ENCODE measurements at regions not wholly inside any gene's neighbourhood (a gene's known extent, or its start where the extent isn't known, plus 50 kb on each side); places are given as distances from the start of the nearest gene placed in this dataset.

GRCh38 chr9:108674766-108675530 lies 180.8 kb downstream of the ACTL7B start:
- DNase-seq, result no peak

- no peak for DNase-seq
These were observed 182.4 kb downstream of the ACTL7B start for GRCh38 chr9:108673386-108673785.

DNA sequence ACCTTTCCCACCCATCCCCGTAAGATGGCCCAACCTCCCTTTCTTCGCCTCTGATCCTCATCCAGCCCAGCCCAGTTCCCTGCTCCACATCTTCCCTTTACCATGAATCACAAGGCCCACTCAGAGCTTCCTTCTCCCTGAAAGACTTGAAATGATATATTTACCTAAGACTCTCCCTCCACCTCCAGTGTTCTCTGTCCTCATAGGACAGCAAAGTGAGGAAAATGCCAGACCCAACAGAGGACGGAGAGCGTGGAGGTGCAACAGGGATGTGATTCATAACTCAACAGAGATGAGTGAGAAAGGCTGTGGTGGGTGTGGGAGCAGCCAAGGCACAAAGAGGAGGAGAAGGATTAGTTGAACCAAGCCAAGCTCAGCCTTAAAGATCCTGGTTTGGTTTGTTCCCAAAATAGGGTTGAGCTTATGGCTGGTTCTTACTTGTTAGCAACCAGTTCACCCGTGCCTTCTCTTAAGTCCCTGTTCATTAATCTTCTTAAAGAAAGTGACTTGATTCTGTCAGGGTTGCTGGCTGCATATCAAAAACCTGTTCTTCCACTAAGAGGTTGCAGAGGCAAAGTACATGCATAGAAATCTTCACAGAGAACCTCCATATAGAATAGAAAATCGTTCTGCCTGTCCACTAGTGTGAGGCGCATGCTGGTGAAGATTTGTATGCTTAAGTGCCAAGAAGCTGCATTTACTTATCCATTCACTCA lies 183.2 kb downstream of the ACTL7B start:
- no peak for DNase-seq

GRCh38 chr9:108671794-108672193 lies 184.0 kb downstream of the ACTL7B start:
- no peak for DNase-seq

DNA sequence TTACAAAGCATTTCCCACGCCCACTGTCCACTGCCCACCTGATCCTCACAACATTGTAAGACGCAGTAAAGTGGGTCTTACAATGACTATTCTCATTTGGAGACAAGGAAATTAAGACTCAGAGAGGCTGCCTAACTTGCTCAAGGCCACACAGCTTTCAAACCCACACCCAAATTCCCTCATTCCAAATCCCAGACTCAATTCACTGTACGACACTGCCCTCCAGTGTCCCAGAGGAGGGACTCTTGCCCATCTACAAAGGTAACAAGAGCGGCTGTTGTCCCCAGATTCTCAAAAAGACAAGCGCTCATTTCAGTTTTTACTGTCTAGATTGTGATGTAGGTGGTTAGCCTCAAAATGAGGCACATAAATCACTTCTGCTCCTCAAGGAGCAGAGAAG lies 184.6 kb downstream of the ACTL7B start:
- DNase-seq, result no peak

GRCh38 chr9:108668938-108669335 lies 186.8 kb downstream of the ACTL7B start:
- no peak for DNase-seq

DNA sequence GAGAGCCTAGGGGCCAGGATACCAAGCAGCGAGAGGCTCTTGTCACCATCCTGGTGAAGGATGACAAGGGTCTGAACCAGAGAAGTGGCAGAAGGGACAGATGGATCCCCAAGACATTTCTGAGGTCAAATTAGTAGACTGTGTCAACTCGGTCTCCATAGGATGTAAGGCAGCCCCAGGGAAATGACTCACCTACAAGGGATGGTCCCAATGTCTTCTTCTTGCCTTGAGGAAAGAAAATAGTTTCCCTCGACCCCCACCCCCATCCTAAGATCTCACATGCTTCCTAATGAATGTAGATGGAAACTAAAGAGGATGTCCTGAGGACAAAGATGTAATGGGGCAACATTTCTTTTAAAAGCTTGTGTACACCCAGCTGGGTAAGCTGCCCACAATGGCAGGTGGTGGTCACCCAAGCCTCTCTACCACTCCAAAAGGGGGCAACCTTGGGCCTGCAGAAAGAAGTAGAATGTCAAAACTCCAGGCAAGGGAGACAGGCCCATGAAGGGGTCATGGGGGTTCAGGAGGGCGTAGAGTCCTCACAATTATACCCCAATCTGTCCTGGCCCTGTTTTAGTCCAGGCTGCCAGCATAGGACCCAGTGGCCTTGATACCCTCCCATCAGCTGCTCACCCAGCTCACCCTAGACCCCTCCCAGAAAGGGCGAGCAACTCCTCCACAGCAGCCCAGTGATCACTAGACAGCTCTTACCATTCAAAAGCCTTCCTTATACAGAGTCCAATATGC lies 187.4 kb downstream of the ACTL7B start:
- no peak for DNase-seq

DNA sequence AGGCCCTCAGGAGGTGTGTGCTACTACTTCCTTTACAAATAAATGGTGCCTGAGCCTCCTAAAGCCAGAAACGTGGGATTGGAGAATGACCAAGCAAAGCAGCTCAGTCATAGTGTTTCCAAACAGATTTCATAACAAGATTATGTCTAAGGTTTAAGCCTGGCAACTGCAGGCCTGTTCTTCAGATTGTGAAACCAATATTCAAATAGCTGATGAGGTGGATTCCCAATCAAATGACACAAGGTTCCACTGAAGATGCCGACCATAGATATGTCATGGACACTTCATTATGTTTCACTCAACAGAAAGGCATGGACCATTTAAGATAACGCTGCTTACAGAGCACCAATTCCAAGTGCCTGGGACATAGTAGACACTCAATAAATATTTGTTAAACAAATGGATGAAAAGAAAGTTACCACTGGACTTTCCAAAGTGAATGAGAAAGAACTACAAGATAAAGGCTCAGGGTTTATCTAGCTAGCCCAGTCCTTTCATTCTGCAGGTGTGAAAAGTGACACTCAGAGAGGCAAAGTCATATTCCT lies 189.5 kb downstream of the ACTL7B start:
- no peak for DNase-seq

DNA sequence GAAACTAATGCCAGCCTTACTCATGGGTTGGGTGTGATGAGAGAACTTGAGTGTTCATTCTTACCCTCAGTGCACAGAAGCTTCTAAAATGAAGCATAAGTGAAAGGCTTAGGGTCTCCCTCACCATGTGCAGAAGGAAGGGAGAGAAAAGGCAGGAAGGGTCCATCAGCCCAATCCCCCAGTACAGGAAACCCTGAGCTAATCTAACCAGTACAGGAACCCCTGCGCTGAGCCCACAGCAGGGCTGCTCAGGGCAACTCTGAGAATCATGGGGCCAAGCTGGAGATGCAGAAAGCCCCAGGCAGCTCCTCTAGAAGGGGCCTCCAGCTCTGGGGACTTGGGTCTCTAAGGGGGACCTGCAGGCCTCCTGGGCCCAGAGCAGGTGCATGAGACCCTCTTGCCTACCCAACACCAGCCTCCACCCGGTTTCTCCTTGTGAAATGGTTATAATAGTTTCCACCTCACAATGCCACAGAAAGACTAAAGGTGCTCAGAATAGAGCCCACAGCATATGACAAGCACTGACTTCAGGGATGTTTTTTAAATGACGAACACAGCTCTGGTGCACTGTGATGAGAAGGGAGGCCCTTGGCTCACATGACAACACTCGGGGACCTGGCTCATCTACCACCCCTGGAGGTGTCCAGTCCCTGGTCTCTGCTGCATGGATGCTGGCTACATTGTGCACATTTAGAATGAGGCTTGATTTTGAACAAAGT lies 190.1 kb downstream of the ACTL7B start:
- no peak for DNase-seq

- peak; percentile 48 for DNase-seq
These were observed 191.2 kb downstream of the ACTL7B start for GRCh38 chr9:108664309-108665255.

DNA sequence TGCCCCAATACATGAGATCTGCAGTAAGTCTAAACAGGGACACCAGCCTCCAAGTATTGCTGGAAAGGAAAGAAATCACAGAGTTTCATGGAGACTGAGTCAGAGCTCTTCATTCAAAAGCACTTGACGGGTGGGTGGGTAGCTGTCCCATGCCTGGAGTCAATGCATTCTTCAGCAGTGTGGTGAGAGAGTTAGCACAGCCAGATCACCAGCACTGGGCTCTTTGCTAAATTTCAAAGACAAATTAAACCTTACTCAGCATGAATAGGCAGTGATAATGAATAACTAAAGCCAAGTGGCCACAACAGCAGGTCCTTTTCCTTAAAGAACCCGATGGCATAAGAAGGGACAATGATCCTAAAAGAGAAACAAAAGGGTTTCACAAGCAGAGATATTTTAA lies 192.4 kb downstream of the ACTL7B start:
- no peak for DNase-seq

DNA sequence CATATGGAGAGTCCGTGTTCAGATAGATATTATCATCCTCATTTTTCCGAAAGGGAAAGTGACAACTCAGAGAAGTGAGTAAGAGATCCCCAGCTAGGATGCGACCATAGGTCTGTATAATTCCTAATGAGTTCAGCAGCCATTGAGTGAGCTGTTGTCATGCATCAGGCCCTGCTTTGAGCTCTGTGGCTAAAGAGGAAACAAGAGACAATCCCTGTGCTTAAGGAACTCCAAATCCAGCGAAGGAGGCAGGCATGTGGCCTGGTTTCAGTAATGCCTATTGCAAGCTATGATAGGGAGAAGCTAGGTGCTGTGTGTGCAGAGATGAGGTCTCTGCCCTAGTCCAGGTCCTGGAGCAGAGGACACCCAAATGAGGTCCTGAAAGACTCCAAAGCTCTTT lies 192.8 kb downstream of the ACTL7B start:
- no peak for DNase-seq

DNA sequence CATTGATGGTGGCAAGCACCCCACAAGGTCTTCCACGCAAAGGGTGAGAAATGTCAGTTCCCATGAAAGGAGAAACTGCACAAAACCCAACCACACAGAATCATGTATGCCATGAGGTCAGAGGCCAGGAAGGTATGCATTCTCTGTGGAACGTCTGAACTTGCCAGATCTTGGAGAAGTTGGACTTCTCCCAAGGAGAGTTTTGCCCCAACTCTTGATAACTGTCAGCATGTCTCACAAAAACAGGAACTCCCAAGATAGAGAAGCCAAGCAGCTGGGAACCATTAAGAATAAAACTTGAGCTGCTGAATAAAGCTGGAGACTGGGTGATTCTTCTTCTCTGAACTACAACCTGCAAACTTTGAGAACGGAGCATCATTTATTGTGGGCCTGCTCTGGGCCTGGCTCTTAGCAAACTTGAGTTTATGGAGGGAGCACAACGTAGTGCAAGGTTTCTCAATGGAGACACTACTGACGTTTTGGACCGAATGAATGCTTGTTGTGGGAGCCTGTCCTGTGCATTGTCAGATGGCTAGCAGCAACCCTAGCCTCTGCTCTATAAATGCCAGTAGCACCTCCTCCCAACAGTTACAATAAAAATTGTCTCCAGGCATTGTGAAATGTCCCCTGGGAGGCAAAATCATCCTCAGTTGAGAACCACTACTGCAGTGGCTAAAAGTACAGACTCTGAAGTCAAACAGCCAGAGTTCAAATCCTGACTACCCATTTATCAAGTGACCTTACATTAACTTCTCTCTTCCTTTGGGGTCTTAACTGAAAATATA lies 193.5 kb downstream of the ACTL7B start:
- DNase-seq, result no peak

- no peak for DNase-seq
These were observed 199.2 kb downstream of the ACTL7B start for GRCh38 chr9:108656566-108656965.

GRCh38 chr9:108655818-108656217 lies 200.0 kb downstream of the ACTL7B start:
- DNase-seq, result no peak

DNA sequence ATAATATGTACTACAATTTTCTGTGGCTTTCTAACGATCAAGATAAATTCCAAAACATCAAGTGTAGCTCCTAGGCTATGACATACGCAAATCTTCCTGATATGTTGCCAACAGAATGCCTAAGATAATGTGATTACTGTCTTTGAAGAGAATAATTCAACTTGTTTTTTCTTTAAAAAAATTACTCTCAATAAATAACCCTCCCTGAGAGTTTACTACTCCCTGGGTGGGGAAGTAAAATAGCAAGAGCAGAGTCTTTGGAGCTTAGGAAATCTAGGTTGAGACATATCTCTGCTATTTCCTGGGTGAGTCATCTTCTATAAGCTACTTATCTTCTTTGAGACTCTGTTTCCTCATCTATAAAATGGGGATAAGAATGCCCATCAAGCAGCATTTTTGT lies 201.2 kb downstream of the ACTL7B start:
- no peak for DNase-seq

DNA sequence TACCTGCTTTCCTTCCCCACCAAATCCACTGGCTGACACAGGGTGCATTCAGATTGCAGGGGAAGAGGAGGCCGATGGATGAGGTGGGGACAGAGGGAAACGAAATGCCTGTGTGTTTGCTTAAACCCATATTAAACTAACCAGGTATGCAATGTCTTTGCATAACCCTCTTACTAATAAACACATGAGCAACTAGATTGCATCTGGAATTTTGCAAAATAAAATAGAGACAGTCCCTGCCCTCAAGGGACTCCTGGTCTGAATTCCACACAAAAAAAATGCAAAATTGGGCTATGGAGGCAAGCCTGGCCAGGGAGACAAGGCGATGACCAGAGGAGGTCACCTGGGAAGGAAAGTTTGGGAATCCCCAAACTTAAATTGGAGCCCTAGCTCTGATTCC lies 202.9 kb downstream of the ACTL7B start:
- no peak for DNase-seq

GRCh38 chr9:108650826-108651225 lies 205.0 kb downstream of the ACTL7B start:
- no peak for DNase-seq

DNA sequence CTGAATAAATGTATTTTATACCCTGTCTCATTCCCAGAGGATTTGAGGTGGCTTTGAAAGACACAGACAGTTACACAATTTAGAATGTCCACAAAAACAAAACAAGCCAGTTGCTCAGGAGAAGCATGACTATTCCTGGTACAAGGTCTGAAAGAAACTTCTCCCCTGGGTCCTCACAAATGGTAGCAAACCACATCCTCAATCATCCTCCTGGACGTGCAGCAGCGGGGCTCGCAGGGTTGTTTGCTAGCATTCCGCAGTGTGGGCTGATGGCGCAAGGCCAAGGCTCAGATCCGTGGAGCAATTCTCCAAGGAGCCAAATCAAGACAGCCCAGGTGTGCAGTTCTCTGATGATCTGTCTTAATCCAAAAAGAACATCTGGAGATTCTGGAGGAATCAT lies 210.3 kb downstream of the ACTL7B start:
- DNase-seq, result peak; percentile 57

DNA sequence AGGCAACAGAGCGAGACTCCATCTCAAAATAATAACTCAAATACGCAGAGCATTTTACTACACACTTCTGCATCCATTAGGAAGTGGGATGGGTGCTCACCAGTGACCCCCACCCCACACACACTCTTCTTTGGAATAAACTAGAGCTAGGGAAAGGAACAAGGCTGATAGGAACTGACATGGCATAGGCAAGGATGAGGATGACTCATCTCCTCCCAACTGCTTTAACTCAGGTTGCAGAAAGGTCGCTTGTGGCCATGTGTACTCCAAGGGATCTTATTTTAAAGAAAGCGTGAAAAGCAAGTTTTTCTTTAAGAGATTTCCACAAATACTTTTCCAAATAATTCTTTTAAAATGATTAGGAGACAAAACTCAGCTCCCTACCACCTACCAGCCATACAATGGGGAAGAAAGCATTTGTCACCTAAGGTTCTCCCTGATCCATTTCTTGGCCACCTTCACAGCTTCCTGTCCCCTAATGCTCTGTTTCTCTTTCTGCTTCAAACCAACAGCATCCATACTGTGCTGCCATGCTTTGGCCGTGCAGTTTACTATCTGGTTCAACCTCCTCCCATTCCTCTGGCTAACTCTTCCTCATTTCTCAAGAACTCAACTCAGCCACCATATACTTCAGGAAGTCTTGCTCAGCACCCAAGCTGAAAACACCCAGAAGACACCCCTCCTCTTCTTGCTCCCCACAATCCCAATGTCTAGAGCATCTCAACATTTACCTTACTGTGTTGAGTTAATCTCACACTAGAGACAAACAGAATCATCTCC lies 211.9 kb downstream of the ACTL7B start:
- DNase-seq, result no peak
